ENCODE measurements at regions not wholly inside any gene's neighbourhood (a gene's known extent, or its start where the extent isn't known, plus 50 kb on each side); places are given as distances from the start of the nearest gene placed in this dataset.

DNA sequence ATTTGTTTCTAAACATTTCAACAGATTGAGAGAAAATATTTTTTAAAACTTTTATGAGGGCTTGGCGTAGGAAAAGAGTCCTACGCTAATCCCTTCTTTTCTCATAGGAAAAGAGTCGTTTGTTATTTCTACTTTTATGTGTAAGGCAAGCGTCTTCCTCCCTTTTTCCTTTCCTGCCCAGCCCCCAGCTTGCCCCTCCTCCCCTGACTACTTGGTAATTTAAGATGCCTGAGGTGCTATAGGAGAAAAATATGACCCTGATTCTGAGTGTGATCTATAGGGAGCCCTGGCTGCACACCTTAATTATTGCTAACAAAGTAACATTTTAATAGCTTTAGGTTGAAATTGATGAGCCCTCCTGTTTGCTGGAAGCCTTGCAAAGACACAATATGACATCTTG is 373.6 kb downstream of the PBX1 start:
- DNase-seq, result no peak

DNA sequence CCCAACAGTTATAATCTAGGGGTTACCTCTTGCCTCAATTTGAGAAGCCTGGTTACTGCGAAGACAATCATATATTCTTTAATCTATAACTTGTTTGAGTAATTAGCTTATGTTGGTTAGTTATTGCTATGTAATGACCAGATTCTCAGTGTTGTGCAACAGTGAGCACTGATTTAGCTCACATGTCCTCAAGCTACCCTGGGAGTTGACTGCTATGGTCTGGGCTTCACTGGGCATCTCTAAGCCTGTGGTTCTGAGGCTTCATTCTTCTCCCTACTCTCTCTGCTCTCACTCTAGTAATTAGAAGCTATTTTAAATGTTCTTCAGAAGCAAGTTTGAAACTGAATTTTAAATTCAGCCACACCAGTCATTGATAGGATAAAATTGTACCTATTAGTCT is 371.8 kb downstream of the PBX1 start:
- DNase-seq, result no peak

DNA sequence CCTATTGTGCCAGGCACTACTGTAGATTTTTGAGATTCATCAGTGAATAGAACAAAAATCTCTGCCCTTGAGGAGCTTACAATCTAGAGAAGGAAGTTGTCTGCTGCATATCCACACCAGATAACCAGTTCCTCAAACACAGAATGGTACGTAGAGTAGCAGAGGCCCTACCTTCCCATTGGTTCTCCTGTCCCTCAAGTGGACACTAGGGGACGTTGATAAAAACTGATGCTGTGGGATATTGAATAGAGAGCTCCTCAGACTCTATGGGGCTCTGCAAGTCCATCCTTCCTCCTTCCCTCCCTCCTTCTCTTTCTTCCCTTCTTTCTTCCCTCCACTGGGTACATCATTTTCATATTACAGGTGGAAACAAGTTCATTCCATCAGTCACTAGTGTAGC is 371.3 kb downstream of the PBX1 start:
- DNase-seq, result no peak

- DNase-seq, result no peak
Observed at GRCh38 chr1:164928232-164928812, 369.3 kb downstream of the PBX1 start.

DNA sequence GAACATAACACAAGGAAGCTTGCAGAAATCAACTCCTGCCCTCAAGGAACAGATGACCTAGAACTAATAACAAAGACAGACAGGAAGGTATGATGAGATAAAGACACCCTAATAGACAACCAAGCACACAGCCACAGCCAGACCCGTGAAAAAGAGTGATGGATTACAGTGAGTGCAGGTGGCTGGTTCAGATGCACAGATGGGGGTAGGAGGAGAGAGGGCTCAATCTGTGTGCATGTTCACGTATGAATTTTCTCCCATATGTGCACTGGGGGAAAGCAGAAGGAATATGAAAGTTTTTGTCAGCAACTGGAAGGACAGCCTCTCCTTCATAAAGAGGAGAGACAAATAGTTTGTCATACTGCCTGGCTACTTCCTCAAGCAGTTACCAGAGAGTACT is 367.1 kb downstream of the PBX1 start:
- no peak for DNase-seq

DNA sequence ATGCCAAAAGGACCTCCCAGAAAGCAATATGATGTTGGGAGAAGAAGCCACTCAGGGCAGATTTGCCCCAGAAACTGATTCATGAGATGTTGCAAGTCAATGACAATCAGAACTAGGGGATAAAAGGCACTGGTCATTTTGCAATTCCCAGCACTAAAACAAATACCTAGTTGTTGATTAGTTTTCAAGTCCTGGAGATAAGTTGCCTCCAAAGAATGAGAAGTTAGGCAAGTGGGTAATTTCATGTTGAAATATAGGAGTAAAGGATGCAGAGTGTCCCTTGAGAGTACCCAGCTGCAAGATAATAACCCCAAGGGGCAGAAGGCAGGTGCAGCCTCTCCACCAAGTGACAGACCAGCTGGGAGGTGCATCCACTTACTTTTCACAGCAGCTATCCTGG is 363.6 kb downstream of the PBX1 start:
- DNase-seq, result no peak

DNA sequence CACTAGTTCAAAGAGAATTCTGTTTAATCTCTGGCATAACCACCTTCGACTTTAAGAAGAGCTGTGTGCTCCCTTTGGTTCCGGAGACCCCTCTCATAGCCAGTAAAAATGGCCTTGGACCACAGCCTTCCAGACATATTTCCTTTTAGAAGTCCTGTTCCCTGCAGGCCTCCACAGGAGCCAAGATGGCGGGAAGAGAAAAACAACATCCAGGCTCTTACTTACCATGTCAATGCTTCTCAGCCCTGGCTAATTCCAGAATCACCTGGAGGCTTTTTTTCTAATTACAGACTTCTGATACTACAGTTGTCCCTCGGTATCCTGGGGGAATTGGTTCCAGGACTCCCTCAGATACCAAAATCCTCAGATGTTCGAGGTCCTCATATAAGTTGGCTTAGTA is 362.5 kb downstream of the PBX1 start:
- no peak for DNase-seq

GRCh38 chr1:164918140-164918539 is 359.2 kb downstream of the PBX1 start:
- DNase-seq, result no peak

DNA sequence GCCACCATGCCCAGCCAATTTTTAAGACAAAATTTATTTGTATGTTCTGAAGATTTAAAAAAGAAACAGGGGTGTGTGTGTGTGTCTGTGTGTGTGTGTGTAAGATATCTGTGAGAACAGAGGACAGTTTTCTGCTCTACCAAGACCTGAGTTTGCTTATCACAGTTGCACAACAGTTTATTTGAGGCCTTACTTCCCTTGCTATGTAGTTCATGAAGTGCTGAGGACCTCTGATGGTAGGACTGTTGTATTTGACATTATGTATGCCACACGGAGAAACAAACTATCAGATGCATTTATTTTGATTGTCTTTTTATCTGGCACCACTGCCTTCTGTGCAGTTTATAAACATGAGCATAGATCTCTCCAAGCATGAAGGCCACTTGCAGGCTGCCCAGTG is 355.2 kb downstream of the PBX1 start:
- no peak for DNase-seq

DNA sequence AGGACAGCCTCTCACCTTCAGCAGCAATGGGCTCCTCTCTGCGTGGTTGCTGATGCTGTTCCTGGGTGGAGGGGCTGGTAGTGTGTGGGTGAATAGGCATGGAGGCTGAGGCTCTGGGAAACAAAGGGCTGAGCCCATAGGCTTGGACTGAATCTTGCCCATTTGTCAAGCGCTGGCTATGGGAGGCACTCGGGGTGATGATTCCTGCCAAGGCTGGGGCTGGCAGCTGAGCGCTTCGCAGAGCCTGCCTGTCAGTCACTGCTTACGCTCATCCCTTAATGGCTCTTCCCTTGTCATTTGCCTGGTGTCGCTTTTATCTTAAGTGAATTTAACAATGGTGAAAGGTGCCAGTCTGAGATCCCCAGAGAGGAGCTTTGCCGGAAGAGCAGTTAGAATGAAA is 353.3 kb downstream of the PBX1 start:
- DNase-seq, result no peak

GRCh38 chr1:164910671-164911070 is 351.7 kb downstream of the PBX1 start:
- no peak for DNase-seq

GRCh38 chr1:164907666-164908065 is 348.7 kb downstream of the PBX1 start:
- DNase-seq, result no peak

- DNase-seq, result no peak
Observed at GRCh38 chr1:164905869-164906268, 346.9 kb downstream of the PBX1 start.

GRCh38 chr1:164902491-164902890 is 343.5 kb downstream of the PBX1 start:
- no peak for DNase-seq

All from activated CD4-positive, alpha-beta T cell treated with anti-CD3 and anti-CD28 coated beads, Interleukin-2, amount 50 U/mL, for 1 hour (primary cell).